Tibial nerve (tissue), 4 donors: ENCODE measurements at regions not wholly inside any gene's neighbourhood (a gene's known extent, or its start where the extent isn't known, plus 50 kb on each side); places are given as distances from the start of the nearest gene placed in this dataset.

ENCODE experiments used
- CTCF ChIP-seq, 5 experiments: fragments of 200-600 bp in 3 of 5; fragments of 450-650 bp in 2 of 5; sonication (generic) in 3 of 5; IDR thresholded peaks; one replicate each; pipeline ENCODE4 v1.5.1; 2016 to 2019; ENCODE audit warnings: antibody characterized with exemption in 5 of 5, mild to moderate bottlenecking in 3 of 5, moderate library complexity in 2 of 5
- EP300 ChIP-seq, 2 donors: sonication (generic); formaldehyde crosslinking; IDR thresholded peaks; one replicate each; pipeline ENCODE4 v1.6.1; 2017; ENCODE audit warnings: antibody characterized with exemption in 2 of 2, mild to moderate bottlenecking in 1 of 2

- TF ChIP-seq CTCF (IDR thresholded peaks at IDR 0.05) (no peak), EP300 (IDR thresholded peaks at IDR 0.05) (no peak)
Measured at GRCh38 chr6:137560184-137560563, 66.0 kb upstream of the OLIG3 start.
